GM10266 (cell line): ENCODE measurements at regions not wholly inside any gene's neighbourhood (a gene's known extent, or its start where the extent isn't known, plus 50 kb on each side); places are given as distances from the start of the nearest gene placed in this dataset.
"Not testable (repeated sequence)": the region's sequence is repeated elsewhere in the genome, so short reads cannot be mapped to it uniquely, and the experiment has no call there.

Experiments
- DNase-seq: peaks from one replicate; pipeline ENCODE4 v3.0.0; 2012; ENCODE audit errors: extremely low spot score
- CTCF ChIP-seq: IDR thresholded peaks from 2 replicates; pipeline ENCODE4 v1.5.1; 2012; ENCODE audit warnings: mild to moderate bottlenecking, low read depth; ENCODE audit not compliant: control insufficient read depth, insufficient read depth; ENCODE audit errors: missing control alignments

- no peak for TF ChIP-seq CTCF
- no peak for DNase-seq
Measured at GRCh38 chrX:76862509-76862908, 435.0 kb downstream of the MAGEE1 start.

GRCh38 chrX:76893930-76894329 is 466.4 kb downstream of the MAGEE1 start:
- no peak for TF ChIP-seq CTCF
- DNase-seq: no peak

GRCh38 chrX:76915836-76916235 is 488.3 kb downstream of the MAGEE1 start:
- no peak for TF ChIP-seq CTCF
- no peak for DNase-seq

GRCh38 chrX:76918033-76918432 is 490.5 kb downstream of the MAGEE1 start:
- no peak for TF ChIP-seq CTCF
- no peak for DNase-seq

GRCh38 chrX:76919761-76920160 is 492.3 kb downstream of the MAGEE1 start:
- no peak for TF ChIP-seq CTCF

GRCh38 chrX:76920607-76921006 is 493.1 kb downstream of the MAGEE1 start:
- no peak for TF ChIP-seq CTCF
- DNase-seq: no peak

More at GRCh38 chrX:76919761-76920160, 492.3 kb downstream of the MAGEE1 start:
- DNase-seq: no peak

GRCh38 chrX:76921176-76921575 is 493.7 kb downstream of the MAGEE1 start:
- no peak for DNase-seq
- TF ChIP-seq CTCF: no peak

GRCh38 chrX:76922100-76922499 is 494.6 kb downstream of the MAGEE1 start:
- no peak for DNase-seq
- no peak for TF ChIP-seq CTCF

- not testable (repeated sequence) for DNase-seq
Measured at GRCh38 chrX:76924616-76925015, 497.1 kb downstream of the MAGEE1 start.
